Adipocyte (in vitro differentiated cells): ENCODE measurements at regions not wholly inside any gene's neighbourhood (a gene's known extent, or its start where the extent isn't known, plus 50 kb on each side); places are given as distances from the start of the nearest gene placed in this dataset.

ENCODE experiments used
- DNase-seq: peaks from one replicate; pipeline ENCODE4 v3.0.0-alpha.2; 2015; ENCODE audit warnings: low read depth
- H3K27me3 ChIP-seq: replicated peaks from 2 replicates; pipeline ENCODE4 v1.7.0; 2013; ENCODE audit warnings: mild to moderate bottlenecking, low read length, moderate library complexity; ENCODE audit not compliant: control insufficient read depth, insufficient read depth
- H3K36me3 ChIP-seq: 2 replicates; pipeline ENCODE4 v1.7.0; 2013; ENCODE audit warnings: low read length, mild to moderate bottlenecking, moderate library complexity; ENCODE audit not compliant: control insufficient read depth, insufficient read depth, severe bottlenecking
- H3K4me1 ChIP-seq: 2 replicates; pipeline ENCODE4 v1.7.0; 2013; ENCODE audit warnings: mild to moderate bottlenecking, low read length, moderate library complexity; ENCODE audit not compliant: control insufficient read depth, insufficient read depth
- H3K4me3 ChIP-seq: 2 replicates; pipeline ENCODE4 v1.7.0; 2013; ENCODE audit warnings: mild to moderate bottlenecking, low read length, moderate library complexity
- H3K9ac ChIP-seq: 2 replicates; pipeline ENCODE4 v1.7.0; 2013; ENCODE audit warnings: mild to moderate bottlenecking, low read length, moderate library complexity
- H3K9me3 ChIP-seq: 2 replicates; pipeline ENCODE4 v1.7.0; 2013; ENCODE audit warnings: mild to moderate bottlenecking, low read length, moderate library complexity; ENCODE audit not compliant: control insufficient read depth

GRCh38 chr11:116665523-116665922 is 107.3 kb downstream of the BUD13 start:
- H3K4me1 ChIP-seq, result no peaks in the 10 kb centered on the region
- H3K27me3 ChIP-seq, result peaks cover 13% of the 10 kb centered on the region
- H3K36me3 ChIP-seq, result no peaks in the 10 kb centered on the region
- no peak overlapping the region for H3K4me3 ChIP-seq
- peaks cover 24% of the 10 kb centered on the region for H3K9me3 ChIP-seq
- no peak for DNase-seq
- no peak overlapping the region for H3K9ac ChIP-seq

GRCh38 chr11:116661056-116661455 is 111.7 kb downstream of the BUD13 start:
- Histone ChIP-seq H3K9me3 (peaks cover 17% of the 10 kb centered on the region), H3K4me3 (no peak overlapping the region), H3K27me3 (peaks cover 28% of the 10 kb centered on the region), H3K9ac (no peak overlapping the region), H3K36me3 (no peaks in the 10 kb centered on the region), H3K4me1 (no peaks in the 10 kb centered on the region)
- no peak for DNase-seq

- Histone ChIP-seq H3K9ac (no peak overlapping the region), H3K27me3 (peaks cover 28% of the 10 kb centered on the region), H3K4me1 (no peaks in the 10 kb centered on the region), H3K9me3 (peaks cover 18% of the 10 kb centered on the region), H3K4me3 (no peak overlapping the region), H3K36me3 (no peaks in the 10 kb centered on the region)
- no peak for DNase-seq
These were observed 112.8 kb downstream of the BUD13 start for GRCh38 chr11:116660011-116660410.

- Histone ChIP-seq H3K4me1 (no peaks in the 10 kb centered on the region), H3K4me3 (no peak overlapping the region), H3K27me3 (peaks cover 28% of the 10 kb centered on the region), H3K36me3 (no peaks in the 10 kb centered on the region), H3K9me3 (peaks cover 17% of the 10 kb centered on the region), H3K9ac (no peak overlapping the region)
- DNase-seq, result no peak
These were observed 113.8 kb downstream of the BUD13 start for GRCh38 chr11:116658876-116659535.

GRCh38 chr11:116657842-116658825 is 114.7 kb downstream of the BUD13 start:
- Histone ChIP-seq H3K9ac (no peak overlapping the region), H3K4me3 (no peak overlapping the region), H3K4me1 (no peaks in the 10 kb centered on the region), H3K27me3 (peaks cover 23% of the 10 kb centered on the region), H3K36me3 (no peaks in the 10 kb centered on the region), H3K9me3 (peaks cover 17% of the 10 kb centered on the region)
- DNase-seq, result no peak

- no peak overlapping the region for H3K4me3 ChIP-seq
- no peak for DNase-seq
- peaks cover 17% of the 10 kb centered on the region for H3K9me3 ChIP-seq
- no peak overlapping the region for H3K9ac ChIP-seq
- H3K27me3 ChIP-seq, result peaks cover 26% of the 10 kb centered on the region
- H3K36me3 ChIP-seq, result no peaks in the 10 kb centered on the region
- H3K4me1 ChIP-seq, result no peaks in the 10 kb centered on the region
These were observed 116.8 kb downstream of the BUD13 start for GRCh38 chr11:116656011-116656410.

- H3K9me3 ChIP-seq, result peaks cover 17% of the 10 kb centered on the region
- H3K4me3 ChIP-seq, result no peak overlapping the region
- no peak for DNase-seq
- H3K4me1 ChIP-seq, result no peaks in the 10 kb centered on the region
- H3K9ac ChIP-seq, result no peak overlapping the region
- H3K27me3 ChIP-seq, result peaks cover 31% of the 10 kb centered on the region
- no peaks in the 10 kb centered on the region for H3K36me3 ChIP-seq
These were observed 118.3 kb downstream of the BUD13 start for GRCh38 chr11:116654526-116654925.

- no peak overlapping the region for H3K9ac ChIP-seq
- H3K36me3 ChIP-seq, result no peaks in the 10 kb centered on the region
- peaks cover 27% of the 10 kb centered on the region for H3K27me3 ChIP-seq
- H3K4me1 ChIP-seq, result no peaks in the 10 kb centered on the region
- DNase-seq, result no peak
- H3K9me3 ChIP-seq, result peaks cover 17% of the 10 kb centered on the region
- no peak overlapping the region for H3K4me3 ChIP-seq
These were observed 119.6 kb downstream of the BUD13 start for GRCh38 chr11:116653206-116653605.

GRCh38 chr11:116651737-116652237 is 121.0 kb downstream of the BUD13 start:
- Histone ChIP-seq H3K4me3 (no peak overlapping the region), H3K36me3 (no peaks in the 10 kb centered on the region), H3K9me3 (peaks cover 17% of the 10 kb centered on the region), H3K4me1 (no peaks in the 10 kb centered on the region), H3K27me3 (peaks cover 19% of the 10 kb centered on the region), H3K9ac (no peak overlapping the region)
- DNase-seq, result no peak

- no peak overlapping the region for H3K4me3 ChIP-seq
- H3K4me1 ChIP-seq, result no peaks in the 10 kb centered on the region
- DNase-seq, result no peak
- H3K9me3 ChIP-seq, result peaks cover 18% of the 10 kb centered on the region
- no peaks in the 10 kb centered on the region for H3K36me3 ChIP-seq
- H3K9ac ChIP-seq, result no peak overlapping the region
- peaks cover 19% of the 10 kb centered on the region for H3K27me3 ChIP-seq
These were observed 121.6 kb downstream of the BUD13 start for GRCh38 chr11:116651098-116651736.

- Histone ChIP-seq H3K9ac (no peak overlapping the region), H3K9me3 (peaks cover 18% of the 10 kb centered on the region), H3K27me3 (peaks cover 19% of the 10 kb centered on the region), H3K4me1 (no peaks in the 10 kb centered on the region), H3K4me3 (no peak overlapping the region), H3K36me3 (no peaks in the 10 kb centered on the region)
- no peak for DNase-seq
These were observed 122.7 kb downstream of the BUD13 start for GRCh38 chr11:116650052-116650451.
